Mesodermal cell (in vitro differentiated cells): ENCODE measurements at regions not wholly inside any gene's neighbourhood (a gene's known extent, or its start where the extent isn't known, plus 50 kb on each side); places are given as distances from the start of the nearest gene placed in this dataset.

Experiments
- H3K27ac ChIP-seq: 2 replicates; pipeline ENCODE4 v1.7.0; 2013; ENCODE audit warnings: mild to moderate bottlenecking, low read depth, low read length, moderate library complexity; ENCODE audit not compliant: severe bottlenecking
- H3K36me3 ChIP-seq: 2 replicates; pipeline ENCODE4 v1.7.1; 2013; ENCODE audit warnings: mild to moderate bottlenecking, low read length, moderate library complexity; ENCODE audit not compliant: control insufficient read depth, insufficient read depth
- H3K4me1 ChIP-seq: one replicate; pipeline ENCODE4 v1.7.1; 2013; ENCODE audit warnings: mild to moderate bottlenecking, low read length; ENCODE audit not compliant: insufficient read depth, control insufficient read depth, poor library complexity, severe bottlenecking
- H3K4me3 ChIP-seq: 2 replicates; pipeline ENCODE4 v1.7.0; 2013; ENCODE audit warnings: low read length, control low read depth, mild to moderate bottlenecking; ENCODE audit not compliant: insufficient read depth, poor library complexity, severe bottlenecking; ENCODE audit errors: extremely low read depth
- H3K9me3 ChIP-seq: 2 replicates; pipeline ENCODE4 v1.7.1; 2013; ENCODE audit warnings: mild to moderate bottlenecking, low read length, moderate library complexity; ENCODE audit not compliant: control insufficient read depth
- WGBS, 2 experiments: methylation state at CpG; one replicate each; pipeline ENCODE4 v1.1.5; 2013; ENCODE audit warnings: missing lambda C conversion rate in 2 of 2; ENCODE audit not compliant: insufficient coverage in 2 of 2; 5-methylcytosine and 5-hydroxymethylcytosine counted together

GRCh38 chr1:34597877-34598514 is 156.9 kb upstream of the GJB5 start:
- no peak overlapping the region for H3K4me3 ChIP-seq
- 19 to 20% methylated on average over 2 to 3 of the region's 5 CpGs for WGBS, 2 experiments
- H3K9me3 ChIP-seq = no peaks in the 10 kb centered on the region
- H3K36me3 ChIP-seq = no peaks in the 10 kb centered on the region
- H3K4me1 ChIP-seq = no peaks in the 10 kb centered on the region
- no peak overlapping the region for H3K27ac ChIP-seq

- Histone ChIP-seq H3K4me1 (no peaks in the 10 kb centered on the region), H3K27ac (no peak overlapping the region), H3K9me3 (no peaks in the 10 kb centered on the region), H3K4me3 (no peak overlapping the region), H3K36me3 (no peaks in the 10 kb centered on the region)
- 68 to 80% methylated on average over 2 of the region's 6 CpGs for WGBS, 2 experiments
Observed at GRCh38 chr1:34602907-34603306, 151.9 kb upstream of the GJB5 start.

- no peaks in the 10 kb centered on the region for H3K9me3 ChIP-seq
- no peak overlapping the region for H3K4me3 ChIP-seq
- no peaks in the 10 kb centered on the region for H3K36me3 ChIP-seq
- no peak overlapping the region for H3K27ac ChIP-seq
- H3K4me1 ChIP-seq = no peaks in the 10 kb centered on the region
- 46% methylated on average over 2 of the region's 2 CpGs; no CpG with 5 or more reads in 1 of the 2 experiments for WGBS, 2 experiments
Observed at GRCh38 chr1:34603594-34603993, 151.3 kb upstream of the GJB5 start.

- Histone ChIP-seq H3K36me3 (no peaks in the 10 kb centered on the region), H3K4me1 (no peaks in the 10 kb centered on the region), H3K4me3 (no peak overlapping the region), H3K27ac (no peak overlapping the region), H3K9me3 (no peaks in the 10 kb centered on the region)
- 81 to 86% methylated on average over 3 to 4 of the region's 5 CpGs for WGBS, 2 experiments
Observed at GRCh38 chr1:34606504-34606903, 148.3 kb upstream of the GJB5 start.

- Histone ChIP-seq H3K36me3 (no peaks in the 10 kb centered on the region), H3K9me3 (no peaks in the 10 kb centered on the region), H3K4me3 (no peak overlapping the region), H3K27ac (no peak overlapping the region), H3K4me1 (no peaks in the 10 kb centered on the region)
- WGBS, 2 experiments = 0 to 60% methylated on average over 1 of the region's 2 CpGs
Observed at GRCh38 chr1:34610063-34610462, 144.8 kb upstream of the GJB5 start.

- no peaks in the 10 kb centered on the region for H3K36me3 ChIP-seq
- H3K9me3 ChIP-seq = no peaks in the 10 kb centered on the region
- H3K4me1 ChIP-seq = no peaks in the 10 kb centered on the region
- 91 to 95% methylated on average over 3 to 4 of the region's 5 CpGs for WGBS, 2 experiments
- H3K27ac ChIP-seq = no peak overlapping the region
- no peak overlapping the region for H3K4me3 ChIP-seq
Observed at GRCh38 chr1:34611571-34611970, 143.3 kb upstream of the GJB5 start.

GRCh38 chr1:34612091-34612827 is 142.6 kb upstream of the GJB5 start:
- H3K9me3 ChIP-seq = no peaks in the 10 kb centered on the region
- no peaks in the 10 kb centered on the region for H3K36me3 ChIP-seq
- WGBS, 2 experiments = 81 to 89% methylated on average over 8 to 9 of the region's 9 CpGs
- no peaks in the 10 kb centered on the region for H3K4me1 ChIP-seq
- no peak overlapping the region for H3K27ac ChIP-seq
- no peak overlapping the region for H3K4me3 ChIP-seq

GRCh38 chr1:34617321-34618118 is 137.3 kb upstream of the GJB5 start:
- no peaks in the 10 kb centered on the region for H3K4me1 ChIP-seq
- H3K9me3 ChIP-seq = no peaks in the 10 kb centered on the region
- 90 to 100% methylated on average over 2 to 5 of the region's 7 CpGs for WGBS, 2 experiments
- H3K27ac ChIP-seq = no peak overlapping the region
- H3K4me3 ChIP-seq = no peak overlapping the region
- H3K36me3 ChIP-seq = no peaks in the 10 kb centered on the region

GRCh38 chr1:34618381-34618780 is 136.5 kb upstream of the GJB5 start:
- H3K4me3 ChIP-seq = no peak overlapping the region
- H3K9me3 ChIP-seq = no peaks in the 10 kb centered on the region
- no peak overlapping the region for H3K27ac ChIP-seq
- 78 to 100% methylated on average over 1 of the region's 3 CpGs for WGBS, 2 experiments
- no peaks in the 10 kb centered on the region for H3K4me1 ChIP-seq
- no peaks in the 10 kb centered on the region for H3K36me3 ChIP-seq

GRCh38 chr1:34619256-34619655 is 135.6 kb upstream of the GJB5 start:
- H3K36me3 ChIP-seq = no peaks in the 10 kb centered on the region
- 89 to 100% methylated on average over 1 to 3 of the region's 4 CpGs for WGBS, 2 experiments
- no peak overlapping the region for H3K4me3 ChIP-seq
- no peaks in the 10 kb centered on the region for H3K4me1 ChIP-seq
- H3K9me3 ChIP-seq = no peaks in the 10 kb centered on the region
- no peak overlapping the region for H3K27ac ChIP-seq
